ENCODE measurements at regions not wholly inside any gene's neighbourhood (a gene's known extent, or its start where the extent isn't known, plus 50 kb on each side); places are given as distances from the start of the nearest gene placed in this dataset.

DNA sequence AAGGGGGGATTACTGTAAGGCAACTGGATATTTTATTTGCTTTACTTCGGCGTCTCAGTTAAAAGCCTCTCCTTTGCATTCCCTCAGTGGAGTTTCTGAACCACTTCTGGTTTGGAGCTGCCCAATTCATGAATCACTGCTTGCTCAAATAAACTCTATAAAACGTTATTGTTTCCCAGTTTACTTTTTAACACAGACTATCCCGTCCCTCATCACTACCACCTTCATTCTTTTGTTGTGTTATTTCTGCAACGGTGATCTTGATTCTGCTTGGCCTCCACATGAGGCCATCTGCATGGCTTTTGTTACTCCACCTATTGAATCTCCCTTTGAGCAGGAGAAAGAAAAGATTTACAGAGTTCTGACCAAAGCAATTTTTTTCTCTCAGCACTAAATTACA, 104.0 kb upstream of the PLEKHA5 start:
- H3K9me3 ChIP-seq, result no peaks in the 10 kb centered on the region
- intact Hi-C loops (cut with DNase I), result no loop called here
- WGBS, result 68% methylated on average over 5 of the region's 5 CpGs
- peaks cover 0 to 25% (median 24%) of the 10 kb centered on the region in 4 donors for H3K4me1 ChIP-seq
- H3K27ac ChIP-seq (replicated peaks in 1 of 4), result no peak overlapping the region
- TF ChIP-seq EP300 (IDR thresholded peaks at IDR 0.05) (no peak), POLR2A (IDR thresholded peaks at IDR 0.05; ENCODE audit: low read depth) (no peak), POLR2AphosphoS5 (IDR thresholded peaks at IDR 0.05) (no peak)
- TF ChIP-seq, protein P1, sequence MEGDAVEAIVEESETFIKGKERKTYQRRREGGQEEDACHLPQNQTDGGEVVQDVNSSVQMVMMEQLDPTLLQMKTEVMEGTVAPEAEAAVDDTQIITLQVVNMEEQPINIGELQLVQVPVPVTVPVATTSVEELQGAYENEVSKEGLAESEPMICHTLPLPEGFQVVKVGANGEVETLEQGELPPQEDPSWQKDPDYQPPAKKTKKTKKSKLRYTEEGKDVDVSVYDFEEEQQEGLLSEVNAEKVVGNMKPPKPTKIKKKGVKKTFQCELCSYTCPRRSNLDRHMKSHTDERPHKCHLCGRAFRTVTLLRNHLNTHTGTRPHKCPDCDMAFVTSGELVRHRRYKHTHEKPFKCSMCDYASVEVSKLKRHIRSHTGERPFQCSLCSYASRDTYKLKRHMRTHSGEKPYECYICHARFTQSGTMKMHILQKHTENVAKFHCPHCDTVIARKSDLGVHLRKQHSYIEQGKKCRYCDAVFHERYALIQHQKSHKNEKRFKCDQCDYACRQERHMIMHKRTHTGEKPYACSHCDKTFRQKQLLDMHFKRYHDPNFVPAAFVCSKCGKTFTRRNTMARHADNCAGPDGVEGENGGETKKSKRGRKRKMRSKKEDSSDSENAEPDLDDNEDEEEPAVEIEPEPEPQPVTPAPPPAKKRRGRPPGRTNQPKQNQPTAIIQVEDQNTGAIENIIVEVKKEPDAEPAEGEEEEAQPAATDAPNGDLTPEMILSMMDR (IDR thresholded peaks at IDR 0.05), result no peak
- H3K36me3 ChIP-seq, result no peaks in the 10 kb centered on the region
- no peaks in the 10 kb centered on the region for H3K27me3 ChIP-seq
- DNase-seq (ENCODE audit: extremely low spot score), result no peak
- H3K4me3 ChIP-seq, result no peak overlapping the region

DNA sequence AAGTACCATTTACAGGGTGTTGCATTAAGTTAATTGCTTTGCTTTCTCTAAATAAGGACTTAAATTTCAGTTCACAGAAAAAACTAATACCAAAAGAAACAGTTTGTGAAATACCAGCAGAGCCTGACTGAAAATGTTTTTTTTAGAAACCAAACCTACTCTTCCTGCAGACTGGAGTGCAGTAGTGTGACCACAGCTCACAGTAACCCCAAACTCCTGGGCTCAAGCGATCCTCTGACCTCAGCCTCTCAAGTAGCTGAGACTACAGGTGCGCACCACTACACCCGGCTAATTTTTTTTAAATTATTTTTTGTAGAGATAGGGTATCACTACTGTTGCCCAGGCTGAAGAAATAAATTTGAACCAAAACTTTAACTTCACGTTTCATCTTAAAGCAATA, 103.5 kb upstream of the PLEKHA5 start:
- H3K27me3 ChIP-seq, result no peaks in the 10 kb centered on the region
- intact Hi-C loops (cut with DNase I), result no loop called here
- 88% methylated on average over 4 of the region's 4 CpGs for WGBS
- H3K4me1 ChIP-seq, result peaks cover 0 to 29% (median 27%) of the 10 kb centered on the region in 4 donors
- TF ChIP-seq, protein P1 (IDR thresholded peaks at IDR 0.05), result no peak
- no peak for TF ChIP-seq POLR2A (IDR thresholded peaks at IDR 0.05; ENCODE audit: low read depth)
- no peak for TF ChIP-seq POLR2AphosphoS5 (IDR thresholded peaks at IDR 0.05)
- TF ChIP-seq EP300 (IDR thresholded peaks at IDR 0.05), result no peak
- H3K36me3 ChIP-seq, result no peaks in the 10 kb centered on the region
- DNase-seq (ENCODE audit: extremely low spot score), result no peak
- no peak overlapping the region for H3K4me3 ChIP-seq
- no peak overlapping the region for H3K27ac ChIP-seq (replicated peaks in 1 of 4)
- no peaks in the 10 kb centered on the region for H3K9me3 ChIP-seq

DNA sequence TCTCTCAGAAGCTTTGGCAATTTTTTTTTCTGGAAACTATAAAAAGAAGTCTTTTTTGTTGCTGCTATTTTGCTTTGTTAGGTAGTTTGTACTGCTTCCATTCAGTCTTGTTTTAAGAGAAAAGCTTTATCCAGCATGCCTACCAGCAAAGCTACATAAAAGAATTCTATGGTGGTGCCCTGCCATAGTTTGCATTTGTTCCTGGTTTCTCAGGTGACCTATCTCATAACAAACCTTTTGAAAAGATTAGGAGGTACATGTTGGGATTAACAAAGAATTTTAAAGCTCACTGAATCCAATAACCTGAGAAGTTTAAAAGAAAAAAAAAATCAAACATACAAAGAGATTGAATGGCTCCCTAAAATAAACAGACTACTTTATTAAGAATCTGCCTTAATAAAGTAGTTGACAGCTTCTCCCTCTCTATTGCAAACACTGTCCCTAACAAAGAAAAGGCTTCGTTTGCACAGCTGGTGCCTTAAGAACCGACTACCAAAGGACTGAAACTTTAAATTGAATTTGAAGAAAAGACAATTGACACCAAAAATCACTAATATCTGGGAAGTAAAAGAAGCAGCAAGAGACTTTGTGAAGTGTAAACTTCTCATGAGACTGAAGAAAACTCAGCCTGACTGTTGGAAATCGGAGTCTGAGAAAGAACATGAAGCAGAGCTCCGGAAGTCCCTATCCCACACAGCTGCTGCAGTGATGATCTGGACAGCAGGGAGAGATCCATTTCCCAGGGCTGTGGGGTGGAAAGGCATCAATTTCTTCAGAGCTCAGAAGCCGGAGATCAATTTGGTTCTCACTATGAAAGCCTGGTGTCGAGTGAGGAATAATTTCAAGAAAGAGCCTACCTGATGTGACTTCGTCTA, 102.7 kb upstream of the PLEKHA5 start:
- H3K27me3 ChIP-seq, result no peaks in the 10 kb centered on the region
- H3K9me3 ChIP-seq, result no peaks in the 10 kb centered on the region
- WGBS, result 65% methylated on average over 7 of the region's 7 CpGs
- peaks cover 0 to 33% (median 28%) of the 10 kb centered on the region in 4 donors for H3K4me1 ChIP-seq
- peak overlapping the region in 3 of 4 donors; percentile 27 to 43 (median 34) for H3K27ac ChIP-seq (replicated peaks in 1 of 4)
- no peak for DNase-seq (ENCODE audit: extremely low spot score)
- TF ChIP-seq POLR2A (IDR thresholded peaks at IDR 0.05; ENCODE audit: low read depth) (no peak), POLR2AphosphoS5 (IDR thresholded peaks at IDR 0.05) (no peak), EP300 (IDR thresholded peaks at IDR 0.05) (no peak)
- TF ChIP-seq, protein P1 (IDR thresholded peaks at IDR 0.05), result no peak
- no peak overlapping the region for H3K4me3 ChIP-seq
- intact Hi-C loops (cut with DNase I), result no loop called here
- H3K36me3 ChIP-seq, result no peaks in the 10 kb centered on the region

DNA sequence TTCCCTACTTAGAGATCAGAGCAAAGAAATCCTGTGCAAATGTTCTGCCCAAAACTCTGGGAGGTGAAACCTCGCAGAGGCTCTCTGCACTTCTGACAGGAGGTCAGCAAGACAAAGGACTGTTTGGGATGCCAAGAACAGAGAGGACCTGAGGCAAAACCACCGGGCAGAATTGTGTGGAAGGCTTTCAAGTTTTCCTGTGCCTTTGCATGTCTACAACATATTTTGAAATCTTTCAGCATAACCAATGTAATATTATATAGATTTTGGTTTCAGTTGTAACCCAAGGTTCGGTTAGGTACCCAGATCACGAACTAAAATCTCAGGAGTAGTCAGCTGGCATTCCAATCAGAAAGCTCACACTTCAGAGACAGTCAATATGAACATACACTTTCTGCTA, 99.4 kb upstream of the PLEKHA5 start:
- TF ChIP-seq, protein P1 (IDR thresholded peaks at IDR 0.05), result no peak
- TF ChIP-seq POLR2A (IDR thresholded peaks at IDR 0.05; ENCODE audit: low read depth) (no peak), EP300 (IDR thresholded peaks at IDR 0.05) (no peak), POLR2AphosphoS5 (IDR thresholded peaks at IDR 0.05) (no peak)
- Histone ChIP-seq H3K4me1 (peaks cover 0 to 39% (median 35%) of the 10 kb centered on the region in 4 donors), H3K9me3 (peaks cover 0 to 6% (median 0%) of the 10 kb centered on the region in 4 donors), H3K36me3 (no peaks in the 10 kb centered on the region), H3K27ac (replicated peaks in 1 of 4) (peak overlapping the region in 2 of 4 donors; percentile 15 to 27), H3K27me3 (no peaks in the 10 kb centered on the region), H3K4me3 (no peak overlapping the region)
- intact Hi-C loops (cut with DNase I), result no loop called here
- no peak for DNase-seq (ENCODE audit: extremely low spot score)
- WGBS, result 74% methylated on average over 4 of the region's 4 CpGs
